ENCODE measurements at regions not wholly inside any gene's neighbourhood (a gene's known extent, or its start where the extent isn't known, plus 50 kb on each side); places are given as distances from the start of the nearest gene placed in this dataset.

DNA sequence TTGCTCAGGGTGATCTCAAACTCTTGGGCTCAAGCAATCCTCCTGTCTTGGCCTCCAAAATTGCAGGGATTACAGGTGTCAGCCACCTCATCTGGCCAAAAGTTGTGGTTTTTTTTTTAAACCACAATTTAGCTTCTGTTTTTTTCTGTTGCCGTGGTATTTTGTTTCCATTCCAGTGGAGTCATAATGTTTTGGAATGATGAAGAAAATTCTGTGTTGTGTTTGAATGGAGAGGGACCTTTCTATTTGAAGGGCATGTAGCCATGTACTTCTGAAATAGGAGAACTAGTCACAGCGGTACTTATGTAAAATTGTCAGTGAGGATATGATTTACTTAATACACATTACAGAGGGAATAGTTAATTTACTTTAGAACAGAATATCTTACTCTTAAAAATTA, 201.3 kb downstream of the ARL4A start:
- H2AFZ ChIP-seq (ENCODE audit: low read depth): no peak overlapping the region
- H3K4me2 ChIP-seq: no peak overlapping the region
- H3K36me3 ChIP-seq (ENCODE audit: insufficient read depth): no peaks in the 10 kb centered on the region
- H3K9ac ChIP-seq: no peak overlapping the region
- no peak overlapping the region for H3K4me3 ChIP-seq (IDR thresholded peaks at IDR 0.05; ENCODE audit: insufficient read depth, low read depth, low read length)
- H3K79me2 ChIP-seq (ENCODE audit: insufficient read depth, low read depth): no peaks in the 10 kb centered on the region
- no peaks in the 10 kb centered on the region for H3K27me3 ChIP-seq (ENCODE audit: insufficient read depth, low read depth)
- no peaks in the 10 kb centered on the region for H4K20me1 ChIP-seq (ENCODE audit: insufficient read depth)
- no peak overlapping the region for H3K27ac ChIP-seq
- TF ChIP-seq, protein P1, sequence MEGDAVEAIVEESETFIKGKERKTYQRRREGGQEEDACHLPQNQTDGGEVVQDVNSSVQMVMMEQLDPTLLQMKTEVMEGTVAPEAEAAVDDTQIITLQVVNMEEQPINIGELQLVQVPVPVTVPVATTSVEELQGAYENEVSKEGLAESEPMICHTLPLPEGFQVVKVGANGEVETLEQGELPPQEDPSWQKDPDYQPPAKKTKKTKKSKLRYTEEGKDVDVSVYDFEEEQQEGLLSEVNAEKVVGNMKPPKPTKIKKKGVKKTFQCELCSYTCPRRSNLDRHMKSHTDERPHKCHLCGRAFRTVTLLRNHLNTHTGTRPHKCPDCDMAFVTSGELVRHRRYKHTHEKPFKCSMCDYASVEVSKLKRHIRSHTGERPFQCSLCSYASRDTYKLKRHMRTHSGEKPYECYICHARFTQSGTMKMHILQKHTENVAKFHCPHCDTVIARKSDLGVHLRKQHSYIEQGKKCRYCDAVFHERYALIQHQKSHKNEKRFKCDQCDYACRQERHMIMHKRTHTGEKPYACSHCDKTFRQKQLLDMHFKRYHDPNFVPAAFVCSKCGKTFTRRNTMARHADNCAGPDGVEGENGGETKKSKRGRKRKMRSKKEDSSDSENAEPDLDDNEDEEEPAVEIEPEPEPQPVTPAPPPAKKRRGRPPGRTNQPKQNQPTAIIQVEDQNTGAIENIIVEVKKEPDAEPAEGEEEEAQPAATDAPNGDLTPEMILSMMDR (conservative IDR thresholded peaks at IDR 0.05; ENCODE audit: low read depth, low read length): no peak
- no peaks in the 10 kb centered on the region for H3K4me1 ChIP-seq (ENCODE audit: low read depth, poor library complexity, severe bottlenecking)

DNA sequence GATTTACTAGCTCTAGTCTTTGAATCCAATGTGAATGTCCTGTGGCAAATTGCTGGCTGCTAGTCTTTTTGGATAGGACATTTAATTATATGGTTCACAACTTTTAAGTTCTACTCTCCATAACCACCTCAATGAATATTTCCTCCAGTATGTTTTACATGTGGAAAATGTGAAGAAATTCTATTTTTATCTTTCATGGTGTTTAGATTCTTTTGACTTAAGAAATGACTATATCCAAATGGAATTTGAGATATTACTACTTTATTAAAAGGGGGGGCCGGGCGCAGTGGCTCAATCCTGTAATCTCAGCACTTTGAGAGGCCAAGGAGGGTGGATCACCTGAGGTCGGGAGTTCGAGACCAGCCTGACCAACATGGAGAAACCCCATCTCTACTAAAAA, 202.0 kb downstream of the ARL4A start:
- TF ChIP-seq, protein P1 (conservative IDR thresholded peaks at IDR 0.05; ENCODE audit: low read depth, low read length): no peak
- Histone ChIP-seq H3K79me2 (ENCODE audit: insufficient read depth, low read depth) (no peaks in the 10 kb centered on the region), H3K4me1 (ENCODE audit: low read depth, poor library complexity, severe bottlenecking) (no peaks in the 10 kb centered on the region), H3K4me2 (no peak overlapping the region), H4K20me1 (ENCODE audit: insufficient read depth) (no peaks in the 10 kb centered on the region), H2AFZ (ENCODE audit: low read depth) (no peak overlapping the region), H3K4me3 (IDR thresholded peaks at IDR 0.05; ENCODE audit: insufficient read depth, low read depth, low read length) (no peak overlapping the region), H3K27ac (no peak overlapping the region), H3K27me3 (ENCODE audit: insufficient read depth, low read depth) (no peaks in the 10 kb centered on the region), H3K9ac (no peak overlapping the region), H3K36me3 (ENCODE audit: insufficient read depth) (no peaks in the 10 kb centered on the region)

DNA sequence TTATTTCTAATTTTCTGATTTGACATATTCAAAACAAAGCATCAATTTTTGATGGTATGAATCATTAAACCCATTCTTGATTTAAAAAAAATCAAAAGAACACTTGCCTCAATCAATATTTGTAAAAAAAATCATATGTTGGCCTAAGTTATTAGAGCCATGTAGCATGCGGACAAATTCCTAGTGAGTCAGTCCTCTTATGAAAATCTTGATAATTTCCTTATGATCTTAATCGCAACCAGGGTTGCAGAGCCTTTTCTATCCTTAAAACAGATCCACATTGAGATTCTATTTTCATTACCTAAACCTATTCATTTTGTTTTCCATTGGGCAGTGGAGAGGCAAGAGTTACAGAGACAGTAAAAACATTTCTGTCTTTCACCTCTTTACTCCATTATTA, 203.2 kb downstream of the ARL4A start:
- no peaks in the 10 kb centered on the region for H3K36me3 ChIP-seq (ENCODE audit: insufficient read depth)
- H3K4me2 ChIP-seq: no peak overlapping the region
- H4K20me1 ChIP-seq (ENCODE audit: insufficient read depth): no peaks in the 10 kb centered on the region
- no peaks in the 10 kb centered on the region for H3K27me3 ChIP-seq (ENCODE audit: insufficient read depth, low read depth)
- H3K9ac ChIP-seq: no peak overlapping the region
- no peaks in the 10 kb centered on the region for H3K79me2 ChIP-seq (ENCODE audit: insufficient read depth, low read depth)
- no peak overlapping the region for H3K4me3 ChIP-seq (IDR thresholded peaks at IDR 0.05; ENCODE audit: insufficient read depth, low read depth, low read length)
- no peaks in the 10 kb centered on the region for H3K4me1 ChIP-seq (ENCODE audit: low read depth, poor library complexity, severe bottlenecking)
- no peak overlapping the region for H2AFZ ChIP-seq (ENCODE audit: low read depth)
- no peak overlapping the region for H3K27ac ChIP-seq
- TF ChIP-seq, protein P1 (conservative IDR thresholded peaks at IDR 0.05; ENCODE audit: low read depth, low read length): no peak

DNA sequence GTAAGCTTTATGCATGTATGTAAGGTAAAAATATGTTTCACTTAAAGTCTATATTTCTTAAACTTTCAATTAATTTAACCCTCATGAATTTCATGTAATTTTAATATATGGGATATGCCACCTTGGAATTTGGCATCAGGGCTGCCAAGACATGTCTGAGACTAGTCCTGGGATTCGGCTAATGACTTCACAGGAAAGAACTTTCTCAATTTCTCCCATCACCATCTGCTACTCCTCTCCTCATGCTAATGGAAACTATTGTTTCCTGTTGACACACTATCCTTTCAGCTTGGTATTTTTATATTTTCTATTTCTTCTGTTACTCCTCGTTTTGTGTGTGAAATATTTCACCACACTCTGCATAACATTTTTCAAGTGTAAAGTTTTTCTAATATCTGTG, 205.9 kb downstream of the ARL4A start:
- Histone ChIP-seq H3K9ac (no peak overlapping the region), H3K27ac (no peak overlapping the region), H3K79me2 (ENCODE audit: insufficient read depth, low read depth) (no peaks in the 10 kb centered on the region), H3K4me2 (no peak overlapping the region), H3K4me3 (IDR thresholded peaks at IDR 0.05; ENCODE audit: insufficient read depth, low read depth, low read length) (no peak overlapping the region), H3K36me3 (ENCODE audit: insufficient read depth) (no peaks in the 10 kb centered on the region), H3K27me3 (ENCODE audit: insufficient read depth, low read depth) (no peaks in the 10 kb centered on the region), H4K20me1 (ENCODE audit: insufficient read depth) (no peaks in the 10 kb centered on the region), H2AFZ (ENCODE audit: low read depth) (no peak overlapping the region), H3K4me1 (ENCODE audit: low read depth, poor library complexity, severe bottlenecking) (no peaks in the 10 kb centered on the region)
- TF ChIP-seq, protein P1 (conservative IDR thresholded peaks at IDR 0.05; ENCODE audit: low read depth, low read length): no peak

DNA sequence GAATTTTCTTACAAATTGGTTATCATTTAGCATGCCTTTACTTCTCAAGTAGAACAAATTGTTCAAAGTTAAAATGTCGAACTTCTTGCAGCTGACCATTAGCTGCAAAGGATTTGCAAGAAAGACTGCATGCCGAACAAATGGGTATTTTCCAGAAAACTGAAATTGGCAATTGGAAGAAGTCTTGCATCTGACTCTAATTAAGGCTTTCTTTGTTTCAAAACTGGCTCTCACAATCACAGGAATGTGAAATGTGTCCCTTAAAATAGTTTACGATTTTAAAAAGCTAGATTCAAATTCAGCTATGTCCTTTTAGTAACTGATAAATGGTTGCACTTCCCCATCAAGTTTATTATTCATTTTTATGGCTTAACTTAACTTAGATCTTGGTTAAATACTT, 207.9 kb downstream of the ARL4A start:
- H3K4me3 ChIP-seq (IDR thresholded peaks at IDR 0.05; ENCODE audit: insufficient read depth, low read depth, low read length): no peak overlapping the region

More for the DNA sequence above, 207.9 kb downstream of the ARL4A start:
- H4K20me1 ChIP-seq (ENCODE audit: insufficient read depth): no peaks in the 10 kb centered on the region
- no peaks in the 10 kb centered on the region for H3K79me2 ChIP-seq (ENCODE audit: insufficient read depth, low read depth)
- no peaks in the 10 kb centered on the region for H3K36me3 ChIP-seq (ENCODE audit: insufficient read depth)
- H3K4me1 ChIP-seq (ENCODE audit: low read depth, poor library complexity, severe bottlenecking): no peaks in the 10 kb centered on the region
- H2AFZ ChIP-seq (ENCODE audit: low read depth): no peak overlapping the region
- H3K9ac ChIP-seq: no peak overlapping the region
- no peak overlapping the region for H3K27ac ChIP-seq
- H3K4me2 ChIP-seq: no peak overlapping the region
- TF ChIP-seq, protein P1 (conservative IDR thresholded peaks at IDR 0.05; ENCODE audit: low read depth, low read length): no peak
- no peaks in the 10 kb centered on the region for H3K27me3 ChIP-seq (ENCODE audit: insufficient read depth, low read depth)

All from KMS-11 (cell line).